LoVo (cell line): ENCODE measurements at regions not wholly inside any gene's neighbourhood (a gene's known extent, or its start where the extent isn't known, plus 50 kb on each side); places are given as distances from the start of the nearest gene placed in this dataset.

Experiments
- DNase-seq: peaks from one replicate; pipeline ENCODE4 v3.0.0-alpha.2; 2016; ENCODE audit warnings: low spot score

DNA sequence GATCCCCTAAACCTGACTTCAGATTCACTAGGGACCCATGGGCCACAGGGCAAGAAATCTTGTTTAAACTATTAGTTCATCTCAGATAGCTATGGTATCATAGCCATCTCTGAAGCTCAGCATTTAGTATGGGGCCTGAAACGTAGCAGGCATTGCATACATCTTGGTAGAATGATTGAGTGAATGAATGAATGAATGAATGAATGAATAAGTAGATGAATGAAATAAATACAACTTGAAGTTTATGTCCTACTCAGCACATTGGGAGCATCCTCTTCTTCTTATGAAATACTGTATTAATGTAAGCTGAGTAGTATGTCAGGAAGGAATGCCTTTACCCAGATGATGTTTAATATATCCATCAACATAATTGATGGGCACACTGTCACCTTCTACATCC lies 175.4 kb upstream of the EEA1 start:
- no peak for DNase-seq

DNA sequence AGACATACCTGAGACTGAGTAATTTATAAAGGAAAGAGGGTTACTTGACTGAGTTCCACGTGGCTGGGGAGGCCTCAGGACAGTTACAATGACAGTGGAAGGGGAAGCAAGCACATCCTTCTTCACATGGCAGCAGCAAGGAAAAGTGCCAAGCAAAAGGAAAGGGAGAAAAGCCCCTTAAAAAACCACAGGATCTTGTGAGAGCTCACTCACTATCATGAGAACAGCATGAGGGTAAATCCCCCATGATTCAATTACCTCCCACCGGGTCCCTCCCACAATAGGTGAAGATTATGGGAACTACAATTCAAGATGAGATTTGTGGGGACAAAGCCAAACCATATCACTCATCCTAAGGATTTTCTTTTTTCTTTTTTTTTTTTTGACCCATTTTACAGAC lies 177.8 kb upstream of the EEA1 start:
- DNase-seq: no peak

DNA sequence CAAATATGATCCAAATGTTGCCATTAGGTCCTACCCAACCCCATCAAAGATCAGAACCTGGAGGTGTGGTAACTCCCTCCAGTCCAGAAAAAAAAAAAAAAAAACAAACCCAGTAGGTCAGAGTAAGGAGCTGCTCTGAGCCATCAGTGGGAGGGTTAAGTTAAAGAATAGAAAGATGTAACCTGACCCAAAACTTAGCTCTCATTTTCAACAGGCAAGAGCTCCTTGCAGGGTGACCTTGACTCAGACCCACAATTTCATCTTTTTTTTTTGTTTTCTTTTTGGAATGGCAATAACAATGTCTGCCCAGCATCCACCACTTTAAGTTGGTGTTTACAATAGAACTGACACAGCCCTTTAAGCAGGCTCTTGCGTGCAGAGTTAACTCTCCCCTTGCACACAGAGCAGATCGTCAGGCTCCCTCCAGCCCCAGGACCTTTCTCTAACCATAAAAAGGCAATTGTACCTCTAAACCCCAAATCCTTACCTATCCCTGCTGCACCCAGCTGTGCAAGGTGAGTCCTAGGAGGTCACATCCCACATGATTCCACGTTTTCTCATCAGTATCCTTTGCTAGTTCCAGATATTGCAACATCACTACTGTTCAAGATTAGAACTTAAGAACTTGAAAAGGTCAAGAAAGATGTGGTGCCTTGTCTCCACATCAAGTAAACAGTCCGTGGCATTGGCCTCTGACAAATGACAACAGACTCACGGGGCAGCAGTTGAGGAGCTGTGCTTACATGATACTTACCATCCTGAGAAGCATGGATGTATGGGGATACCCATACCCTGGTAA lies 178.6 kb upstream of the EEA1 start:
- DNase-seq: no peak

DNA sequence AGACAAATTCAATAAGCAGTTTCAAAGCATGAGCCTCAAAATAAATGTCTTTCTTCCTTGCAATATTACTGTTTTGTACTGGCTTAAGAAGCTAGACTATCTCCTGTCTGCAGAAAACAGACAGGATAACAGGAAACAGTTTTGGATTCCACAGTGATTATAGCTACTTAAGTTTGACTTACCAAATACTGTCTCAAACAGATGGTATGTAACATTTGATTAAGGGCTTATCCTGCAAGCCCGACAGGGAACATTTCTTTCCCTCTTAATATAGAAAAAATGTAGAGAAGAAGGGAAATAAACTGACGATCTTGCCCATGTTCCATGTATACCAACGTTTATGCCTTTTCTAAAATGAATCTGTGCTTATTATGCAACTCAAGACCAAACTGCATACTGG lies 179.9 kb upstream of the EEA1 start:
- DNase-seq: no peak

DNA sequence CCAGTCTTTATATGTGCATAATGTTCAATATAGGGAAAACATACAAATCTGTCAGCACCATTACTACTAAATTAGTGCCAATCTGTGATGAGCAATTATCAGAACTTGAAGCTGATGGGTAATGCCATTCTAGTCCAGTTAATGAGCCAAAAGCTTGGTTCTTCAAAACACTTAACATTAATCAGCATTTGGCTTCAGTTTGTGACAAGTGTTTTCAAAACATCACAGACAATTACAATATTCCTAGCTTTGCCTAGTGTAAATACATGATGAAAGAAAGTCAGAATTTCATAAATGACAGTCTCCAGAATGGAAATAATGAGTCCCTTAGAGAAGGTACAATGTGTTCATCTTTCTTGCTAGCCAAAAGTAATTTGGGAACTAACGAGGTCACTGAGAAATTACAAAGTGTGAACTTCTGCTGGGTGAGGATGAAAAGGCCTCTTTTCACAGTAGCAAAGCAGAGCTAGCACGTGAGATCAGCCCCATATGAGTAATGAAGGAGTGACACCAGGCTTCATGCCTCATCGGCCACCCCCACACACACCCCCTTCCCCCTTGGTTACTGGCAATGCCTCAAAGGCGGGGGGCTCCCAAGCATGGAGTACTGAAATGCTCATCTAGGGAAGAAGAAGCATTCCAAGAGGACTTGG lies 180.6 kb upstream of the EEA1 start:
- no peak for DNase-seq

DNA sequence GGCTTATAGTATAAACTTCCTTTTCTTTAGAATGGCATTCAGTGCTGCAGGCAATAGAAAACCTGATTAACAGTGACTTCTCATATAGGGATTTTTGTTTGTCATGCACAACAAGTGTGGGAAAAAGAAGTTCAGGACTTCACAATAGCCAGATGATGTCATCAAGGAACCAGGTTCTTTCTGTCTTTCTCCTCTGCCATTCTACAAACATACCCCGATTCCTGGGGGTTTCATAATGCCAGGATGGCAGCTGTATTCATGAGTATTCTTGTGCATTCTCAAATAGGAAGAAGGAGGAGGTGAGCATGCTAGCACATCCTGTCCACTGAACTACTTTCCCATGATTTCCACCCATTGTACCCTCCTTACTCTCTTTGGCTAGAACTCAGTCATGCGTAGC lies 182.7 kb upstream of the EEA1 start:
- no peak for DNase-seq

DNA sequence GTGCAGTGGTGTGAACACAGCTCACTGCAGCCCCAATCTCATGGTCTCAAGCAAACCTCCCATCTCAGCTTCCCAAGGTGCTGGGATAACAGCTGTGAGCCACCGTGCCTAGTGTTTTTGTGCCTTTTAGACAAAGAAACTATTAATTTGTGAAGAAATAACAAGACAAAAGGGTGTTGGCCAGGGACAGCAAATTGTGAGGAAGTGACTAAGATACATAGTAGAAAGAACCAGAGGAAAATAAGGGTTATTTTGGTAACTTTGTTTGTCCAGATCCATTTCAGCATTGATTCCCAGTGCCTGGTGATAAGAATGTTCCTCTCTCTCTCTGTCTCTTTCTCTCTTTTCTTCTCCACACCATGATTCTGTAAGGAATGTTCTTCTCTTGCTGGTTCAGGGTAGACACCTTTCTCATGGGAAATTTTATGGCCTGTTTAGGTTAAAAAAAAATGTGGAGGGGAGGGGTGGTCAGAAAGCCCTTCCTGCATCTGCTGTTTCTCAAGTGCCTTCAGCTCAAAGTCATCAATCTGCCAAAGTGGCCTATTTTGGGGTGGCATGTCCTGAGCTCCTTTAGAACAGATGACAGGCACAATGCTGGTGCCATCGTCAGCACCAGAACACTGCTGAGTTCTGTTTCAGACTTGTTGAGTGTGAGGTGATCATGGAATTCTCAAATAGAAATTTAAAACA lies 184.4 kb upstream of the EEA1 start:
- DNase-seq: no peak

DNA sequence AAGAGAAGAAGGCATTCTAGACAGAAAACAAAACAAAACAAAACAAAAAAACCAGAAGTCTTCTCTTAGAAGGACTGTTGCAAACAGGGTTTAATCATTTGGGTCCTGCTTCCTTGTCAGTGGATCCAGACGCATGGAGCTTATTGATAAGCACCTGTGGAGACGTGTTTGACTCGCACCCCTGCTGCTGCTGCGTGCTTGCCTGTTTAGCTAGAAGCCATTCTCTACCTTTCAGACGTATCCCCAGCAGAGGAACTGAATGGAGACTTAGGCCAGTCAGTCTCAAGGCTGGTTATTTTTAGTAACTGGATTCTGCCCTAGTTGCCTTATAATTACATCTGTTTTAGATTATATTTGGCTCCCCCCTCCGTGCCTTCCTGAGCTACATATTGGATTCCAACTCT lies 186.1 kb upstream of the EEA1 start:
- DNase-seq: no peak

DNA sequence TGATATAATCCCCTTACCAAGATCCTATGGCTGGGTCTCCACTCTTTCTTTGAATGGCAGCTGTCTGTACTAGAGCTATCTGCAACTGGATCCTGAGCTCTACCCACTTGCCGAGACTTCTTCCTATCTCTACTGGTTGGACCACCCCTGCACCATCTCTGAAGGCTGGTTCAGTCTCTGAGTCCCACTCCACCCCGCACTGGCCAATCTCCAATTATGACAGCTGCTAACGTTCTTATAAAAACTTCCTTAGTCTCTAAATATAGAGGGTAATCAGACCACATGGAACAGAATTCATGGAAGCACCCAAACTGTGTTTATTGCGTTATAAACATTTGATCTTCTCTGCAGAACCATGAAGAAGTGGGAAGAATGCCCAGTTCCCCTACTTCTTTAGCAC lies 186.6 kb upstream of the EEA1 start:
- DNase-seq: no peak

DNA sequence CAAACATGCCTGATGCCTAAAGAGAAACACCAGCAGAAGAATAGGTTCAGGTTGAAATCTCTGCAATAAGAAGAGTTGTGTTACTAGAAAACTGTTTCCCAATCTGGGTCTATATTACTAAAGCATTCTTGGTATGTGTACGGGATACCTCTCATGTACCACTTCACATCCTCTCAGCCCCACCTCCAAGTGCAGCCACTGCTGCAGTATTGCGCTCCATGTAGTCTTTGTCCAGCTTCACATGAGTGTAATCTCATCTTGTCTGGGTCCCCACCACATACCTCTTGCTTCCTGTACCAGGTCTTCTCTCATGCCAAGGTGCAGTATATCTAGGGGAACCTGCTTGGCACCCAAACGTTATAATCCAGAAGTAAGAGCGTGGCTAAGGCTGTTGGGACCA lies 187.5 kb upstream of the EEA1 start:
- DNase-seq: no peak

DNA sequence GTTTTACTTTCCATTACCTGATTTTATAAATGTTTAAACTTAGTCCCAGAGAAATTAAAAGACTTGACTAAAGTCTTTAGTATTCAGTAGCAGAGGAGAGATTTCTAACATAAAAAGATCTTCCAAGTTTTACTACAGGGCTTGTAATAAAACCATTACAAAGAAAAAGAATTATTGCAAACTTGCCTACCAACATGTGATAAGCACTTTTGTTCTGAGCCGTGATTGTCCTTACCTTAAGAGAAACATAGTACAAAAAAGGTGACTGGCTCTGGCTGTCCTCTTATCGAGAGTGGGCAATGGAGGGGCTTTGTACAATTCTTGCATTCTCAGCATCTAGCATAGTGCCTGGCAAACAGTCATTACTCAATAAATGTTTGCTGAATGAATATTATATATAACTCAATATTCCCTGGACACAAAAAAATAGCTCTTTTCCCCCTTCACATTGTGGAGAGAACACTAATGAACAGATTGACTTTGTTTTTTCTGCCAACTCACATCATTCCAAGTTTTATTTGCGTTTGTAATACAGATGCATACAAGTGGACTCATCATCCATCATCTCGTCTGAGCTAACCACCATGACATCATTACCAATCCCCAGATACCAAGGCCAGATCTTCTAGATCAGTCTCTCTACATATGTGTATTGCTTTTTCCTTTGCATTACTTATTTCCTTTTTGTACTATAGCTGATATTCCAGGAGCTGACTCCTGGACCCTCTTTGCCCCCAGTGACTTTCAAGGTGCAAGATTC lies 192.8 kb upstream of the EEA1 start:
- DNase-seq: no peak

DNA sequence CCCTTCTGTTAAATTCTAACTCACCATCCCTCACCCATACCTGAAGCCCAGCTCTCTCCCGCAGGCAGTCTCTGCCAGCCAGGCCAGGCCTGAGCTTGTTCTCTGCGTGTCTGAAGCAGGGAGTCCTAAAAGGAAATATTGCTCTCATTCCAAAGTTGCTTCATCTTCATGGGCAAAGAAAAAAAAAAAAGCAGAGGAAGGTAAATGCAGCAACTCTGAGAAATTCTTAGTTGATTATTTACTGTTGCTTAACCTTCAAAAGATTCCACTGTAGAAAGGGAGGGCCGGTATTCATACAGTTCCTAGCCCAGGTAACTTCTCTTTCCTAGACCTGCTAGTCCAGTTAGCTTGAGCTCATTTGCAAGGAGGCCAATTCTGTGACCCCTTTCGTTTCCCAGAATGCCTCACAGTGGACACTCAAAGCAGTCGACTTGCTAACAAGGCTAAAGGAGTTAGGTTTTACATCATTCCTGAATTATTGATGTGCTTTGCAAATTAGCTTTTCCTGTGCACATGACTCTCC lies 193.5 kb upstream of the EEA1 start:
- no peak for DNase-seq

DNA sequence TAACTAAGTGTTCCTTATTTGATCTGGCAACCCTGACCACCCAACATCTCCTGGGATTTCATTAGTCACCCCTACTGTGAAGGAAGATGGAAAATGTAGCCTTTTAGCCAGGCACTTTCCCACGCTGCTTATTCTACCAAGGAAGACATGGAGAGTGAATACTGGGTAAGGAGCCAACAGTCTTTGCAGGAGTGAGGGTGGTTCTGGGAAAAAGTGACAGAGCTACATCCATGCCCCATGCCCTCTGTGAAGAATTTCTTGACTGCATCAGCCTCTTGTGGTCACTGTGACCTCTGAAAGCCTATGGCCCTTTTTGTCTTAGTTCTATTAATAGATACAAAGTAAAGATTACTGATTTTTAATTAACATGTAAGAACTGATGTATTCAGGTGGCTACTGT lies 196.0 kb upstream of the EEA1 start:
- no peak for DNase-seq

DNA sequence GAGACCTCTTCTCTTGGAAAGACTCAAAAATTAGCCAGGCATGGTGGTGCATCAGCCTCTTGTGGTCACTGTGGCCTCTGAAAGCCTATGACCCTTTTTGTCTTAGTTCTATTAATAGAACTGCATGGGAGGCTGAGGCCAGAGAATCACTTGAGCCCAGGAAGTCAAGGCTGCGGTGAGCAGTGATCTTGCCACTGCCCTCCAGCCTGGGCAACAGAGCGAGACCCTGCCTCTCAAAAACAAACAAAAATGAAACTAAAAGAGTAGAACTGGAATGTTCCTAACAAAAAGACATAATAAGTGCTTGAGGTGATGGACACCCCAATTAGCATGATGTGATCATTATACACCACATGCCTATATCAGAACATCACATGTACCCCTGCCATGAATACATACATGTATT lies 197.0 kb upstream of the EEA1 start:
- no peak for DNase-seq

DNA sequence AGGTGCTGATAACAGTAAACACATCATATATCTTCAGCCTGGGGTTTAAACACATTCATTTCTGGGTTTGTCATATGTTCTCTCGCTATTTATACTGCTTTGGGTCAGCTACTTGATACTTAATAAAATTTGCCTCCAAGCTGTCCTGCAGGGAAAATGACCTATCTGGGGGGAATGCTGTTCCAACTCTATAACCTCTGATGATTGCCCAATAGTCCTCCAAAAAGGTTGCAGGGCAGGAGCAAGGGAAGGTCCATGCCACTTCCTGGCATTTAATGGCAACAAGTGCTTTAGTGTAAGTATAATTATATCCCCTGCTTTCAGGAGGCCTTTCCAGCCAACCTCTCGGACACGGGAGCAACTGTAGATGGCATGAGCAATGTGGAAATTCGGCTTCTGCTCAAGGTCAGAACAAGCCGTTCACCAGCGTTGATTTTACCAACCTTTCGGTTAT lies 198.0 kb upstream of the EEA1 start:
- no peak for DNase-seq

DNA sequence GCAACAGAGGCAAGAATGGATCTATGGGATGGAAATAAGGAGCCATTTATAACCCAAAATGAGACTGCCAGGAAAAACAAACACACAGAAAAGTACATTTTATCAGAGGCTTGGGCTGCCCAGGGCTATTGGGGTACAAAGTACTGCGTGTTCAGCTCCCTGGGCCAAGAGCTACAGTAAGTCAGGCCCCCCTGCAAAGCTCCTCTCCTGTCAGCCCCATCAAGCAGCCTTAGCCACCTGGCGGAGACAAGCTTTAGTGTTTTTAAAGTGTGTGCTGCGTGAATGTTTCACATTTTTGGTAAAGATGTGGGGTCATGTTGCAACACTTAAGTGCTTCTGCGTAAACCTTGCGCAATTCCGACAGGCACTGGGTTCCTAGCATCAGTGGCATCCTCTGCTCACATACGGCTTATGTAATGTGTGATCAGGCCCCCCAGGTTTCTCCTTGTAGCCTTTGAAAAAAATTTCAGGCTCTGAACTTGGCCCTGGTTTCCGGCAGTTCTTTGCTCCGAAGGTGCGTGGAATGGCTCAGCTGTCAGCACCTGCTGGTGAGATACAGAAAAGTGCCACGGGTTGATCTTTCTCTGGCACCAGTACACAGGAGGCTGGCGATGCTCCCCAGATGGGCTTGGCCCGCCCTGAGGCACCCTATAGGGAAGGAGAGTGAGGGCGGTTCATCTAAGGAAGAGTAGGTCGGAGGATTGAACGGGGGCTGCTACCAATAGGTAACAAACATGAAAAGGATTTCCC lies 198.7 kb upstream of the EEA1 start:
- DNase-seq: no peak

DNA sequence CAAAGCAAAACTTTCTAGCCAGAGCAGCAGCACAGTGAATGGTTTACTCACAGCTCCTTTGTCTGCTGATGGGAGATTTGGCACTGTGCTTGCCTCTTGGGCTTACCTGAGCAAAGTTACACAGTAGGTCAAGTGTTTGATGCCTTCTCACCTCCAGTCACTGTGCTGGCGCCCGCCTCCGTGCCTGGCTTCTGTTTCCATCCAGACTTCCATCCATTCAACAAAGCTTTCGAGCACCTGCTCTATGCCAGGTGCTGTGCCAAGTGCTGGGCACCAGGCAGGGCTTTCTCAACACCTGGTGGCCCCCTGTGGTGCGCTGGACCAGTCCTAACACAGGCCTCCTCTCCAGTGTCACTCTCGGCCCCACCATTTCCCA lies 199.2 kb upstream of the EEA1 start:
- no peak for DNase-seq

DNA sequence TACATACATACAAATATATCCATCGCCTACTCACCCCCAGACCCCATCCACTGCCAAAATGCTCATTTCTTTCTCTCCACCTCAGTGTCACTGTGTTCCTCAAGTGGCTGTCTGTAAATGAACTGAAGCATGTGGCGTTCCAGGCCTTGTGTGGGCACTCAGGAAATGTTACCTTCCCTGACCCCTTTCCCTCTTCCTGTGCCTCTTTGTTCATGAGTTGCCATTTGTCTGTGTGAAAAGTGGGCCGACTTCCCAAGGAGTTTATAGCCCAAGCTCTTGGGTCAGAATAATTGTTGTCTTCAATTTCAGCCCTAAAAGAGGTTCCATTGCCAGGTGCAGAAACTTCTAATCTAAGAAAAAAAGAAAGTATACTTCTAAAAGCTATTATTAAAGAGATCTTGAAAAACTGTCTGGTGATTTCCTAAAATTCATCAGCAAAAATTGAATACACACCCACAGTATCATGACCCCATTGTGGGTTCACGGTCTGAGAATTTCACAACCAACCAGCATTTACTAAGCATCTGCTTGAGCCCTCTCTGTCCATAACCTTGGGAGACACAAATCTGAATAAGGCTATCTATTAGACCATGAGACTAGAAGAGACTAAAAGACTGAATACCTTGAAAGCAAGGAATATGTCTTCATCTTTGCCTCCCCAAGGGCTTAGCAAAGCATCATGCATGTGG lies 201.4 kb upstream of the EEA1 start:
- DNase-seq: no peak

DNA sequence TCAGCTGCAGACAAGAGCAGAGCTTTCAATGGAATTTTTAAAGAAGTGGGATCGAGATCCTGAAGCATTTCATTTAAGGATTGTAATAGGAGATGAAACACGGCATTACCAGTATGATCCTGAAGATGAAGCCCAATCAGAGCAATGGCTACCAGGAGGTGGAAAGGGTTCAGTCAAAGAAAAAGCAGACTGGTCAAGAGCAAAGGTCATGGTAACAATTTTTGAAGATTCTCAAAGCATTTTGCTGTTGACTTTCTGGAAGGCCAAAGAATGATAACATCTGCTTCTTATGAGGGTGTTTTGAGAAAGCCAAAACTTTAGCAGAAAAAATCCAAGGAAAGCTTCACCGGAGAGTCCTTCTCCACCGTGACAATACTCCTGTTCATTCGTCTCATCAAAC lies 204.3 kb upstream of the EEA1 start:
- DNase-seq: no peak

DNA sequence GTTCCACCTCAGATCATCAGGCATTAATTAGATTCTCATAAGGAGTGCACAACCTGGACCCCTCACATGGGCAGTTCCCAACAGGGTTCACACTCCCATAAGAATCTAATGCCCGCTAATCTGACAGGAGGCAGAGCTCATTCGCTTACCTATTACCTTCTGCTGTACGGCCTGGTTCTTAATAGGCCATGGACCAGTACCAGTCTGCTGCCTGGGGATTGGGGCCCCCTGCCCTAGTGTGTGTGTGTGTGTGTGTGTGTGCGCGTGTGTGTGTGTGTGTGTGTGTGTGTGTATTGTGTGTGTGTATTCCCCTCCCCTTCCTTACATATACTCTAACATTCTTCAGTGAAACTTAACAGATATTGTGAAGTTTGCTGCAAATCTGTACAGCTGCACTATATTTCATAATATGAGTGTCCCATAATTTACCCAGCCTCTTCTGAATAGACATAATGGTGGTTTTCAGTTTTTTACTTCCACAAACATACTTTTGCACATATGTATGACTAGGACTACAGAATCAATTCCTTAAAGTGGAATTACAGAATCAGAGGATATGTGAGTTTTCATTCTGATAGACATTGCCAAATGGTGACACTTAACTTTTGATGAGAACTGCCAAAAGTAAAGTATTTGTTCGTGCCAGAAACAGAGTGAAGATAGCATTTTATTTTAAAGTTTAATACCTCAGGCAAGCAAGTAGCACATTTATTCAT lies 205.2 kb upstream of the EEA1 start:
- no peak for DNase-seq
